ENCODE measurements at regions not wholly inside any gene's neighbourhood (a gene's known extent, or its start where the extent isn't known, plus 50 kb on each side); places are given as distances from the start of the nearest gene placed in this dataset.

DNA sequence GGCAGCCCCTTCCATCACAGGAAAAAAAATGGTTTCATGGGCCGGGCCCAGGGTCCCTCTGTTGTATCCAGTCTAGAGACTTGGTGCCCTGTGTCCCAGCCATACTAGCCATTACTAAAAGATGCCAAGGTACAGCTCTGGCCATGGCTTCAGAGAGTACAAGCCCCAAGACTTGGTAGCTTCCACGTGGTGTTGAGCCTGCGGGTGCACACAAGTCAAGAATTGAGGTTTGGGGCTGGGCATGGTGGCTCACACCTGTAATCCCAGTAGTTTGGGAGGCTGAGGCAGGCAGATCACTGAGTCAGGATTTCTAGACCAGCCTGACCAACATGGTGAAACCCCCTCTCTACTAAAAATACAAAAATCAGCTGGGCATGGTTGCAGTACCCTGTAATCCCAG, 214.3 kb downstream of the LIG4 start:
- Histone ChIP-seq H3K9ac (ENCODE audit: extremely low read depth, insufficient read length, low read length) (no peak overlapping the region), H2BK20ac (ENCODE audit: low read depth, low read length, poor library complexity, severe bottlenecking) (no peak overlapping the region), H3K79me2 (ENCODE audit: insufficient read depth, low read length) (no peaks in the 10 kb centered on the region), H2AK5ac (ENCODE audit: insufficient read length, low read length) (no peak overlapping the region), H4K8ac (replicated peaks; ENCODE audit: insufficient read length, low read depth, low read length) (no peak overlapping the region), H4K5ac (ENCODE audit: insufficient read length, low read depth, low read length) (no peak overlapping the region), H3T11ph (ENCODE audit: low read length) (no peak overlapping the region), H3K27me3 (ENCODE audit: insufficient read depth, low read length) (no peaks in the 10 kb centered on the region), H3K4me1 (ENCODE audit: insufficient read depth, low read length) (no peaks in the 10 kb centered on the region), H3K56ac (ENCODE audit: insufficient read length, low read depth, low read length) (no peak overlapping the region), H3K23ac (ENCODE audit: insufficient read length, low read depth, low read length) (no peak overlapping the region), H2BK12ac (ENCODE audit: insufficient read length, low read depth, low read length) (no peak overlapping the region), H2BK5ac (ENCODE audit: insufficient read length, low read length) (no peak overlapping the region), H3K23me2 (ENCODE audit: insufficient read length, low read depth, low read length, poor library complexity, severe bottlenecking) (no peaks in the 10 kb centered on the region), H3K14ac (ENCODE audit: insufficient read depth, low read length) (no peak overlapping the region), H4K20me1 (ENCODE audit: control insufficient read depth, insufficient read depth, insufficient read length) (no peaks in the 10 kb centered on the region), H3K18ac (ENCODE audit: insufficient read length, low read depth, low read length) (no peak overlapping the region), H3K79me1 (ENCODE audit: insufficient read depth, low read depth, low read length, poor library complexity, severe bottlenecking) (no peaks in the 10 kb centered on the region), H3K9me3 (ENCODE audit: control insufficient read depth, low read depth, low read length) (no peaks in the 10 kb centered on the region), H3K4ac (ENCODE audit: low read depth, low read length) (no peak overlapping the region), H3K27ac (ENCODE audit: insufficient read length, low read depth, low read length) (no peak overlapping the region), H3K4me2 (ENCODE audit: insufficient read depth, insufficient read length, low read length) (no peak overlapping the region), H2BK120ac (ENCODE audit: low read depth, low read length, poor library complexity, severe bottlenecking) (no peak overlapping the region), H2AFZ (ENCODE audit: low read length) (no peak overlapping the region), H4K91ac (ENCODE audit: insufficient read length, low read depth, low read length) (no peak overlapping the region), H2BK15ac (ENCODE audit: low read depth, low read length) (no peak overlapping the region)
- TF ChIP-seq, protein P1, sequence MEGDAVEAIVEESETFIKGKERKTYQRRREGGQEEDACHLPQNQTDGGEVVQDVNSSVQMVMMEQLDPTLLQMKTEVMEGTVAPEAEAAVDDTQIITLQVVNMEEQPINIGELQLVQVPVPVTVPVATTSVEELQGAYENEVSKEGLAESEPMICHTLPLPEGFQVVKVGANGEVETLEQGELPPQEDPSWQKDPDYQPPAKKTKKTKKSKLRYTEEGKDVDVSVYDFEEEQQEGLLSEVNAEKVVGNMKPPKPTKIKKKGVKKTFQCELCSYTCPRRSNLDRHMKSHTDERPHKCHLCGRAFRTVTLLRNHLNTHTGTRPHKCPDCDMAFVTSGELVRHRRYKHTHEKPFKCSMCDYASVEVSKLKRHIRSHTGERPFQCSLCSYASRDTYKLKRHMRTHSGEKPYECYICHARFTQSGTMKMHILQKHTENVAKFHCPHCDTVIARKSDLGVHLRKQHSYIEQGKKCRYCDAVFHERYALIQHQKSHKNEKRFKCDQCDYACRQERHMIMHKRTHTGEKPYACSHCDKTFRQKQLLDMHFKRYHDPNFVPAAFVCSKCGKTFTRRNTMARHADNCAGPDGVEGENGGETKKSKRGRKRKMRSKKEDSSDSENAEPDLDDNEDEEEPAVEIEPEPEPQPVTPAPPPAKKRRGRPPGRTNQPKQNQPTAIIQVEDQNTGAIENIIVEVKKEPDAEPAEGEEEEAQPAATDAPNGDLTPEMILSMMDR (conservative IDR thresholded peaks at IDR 0.05) = no peak
- Mint-ChIP-seq H3K4me1 (peaks cover 7 to 19% of the 10 kb centered on the region in 2 experiments; a peak in 2 of 4 replicates), H3K27ac (no peak overlapping the region), H3K9me3 (peaks cover 0 to 6% of the 10 kb centered on the region in 2 experiments; a peak in 1 of 5 replicates), H3K36me3 (ENCODE audit: insufficient read depth in 1 of 3, low read depth in 3 of 3) (peaks cover 0 to 3% (median 2%) of the 10 kb centered on the region in 3 experiments; a peak in 2 of 7 replicates), H3K4me3 (no peak overlapping the region), H3K27me3 (ENCODE audit: low read depth) (no peaks in the 10 kb centered on the region)
- whole genome bisulfite sequencing (ENCODE audit: extremely low coverage, insufficient read length, low lambda C conversion rate) = no CpG with 5 or more reads among the region's 3 CpGs
- no peak for DNase-seq

Measured in H9 (cell line).